Panc1 (cell line): ENCODE measurements at regions not wholly inside any gene's neighbourhood (a gene's known extent, or its start where the extent isn't known, plus 50 kb on each side); places are given as distances from the start of the nearest gene placed in this dataset.

Source experiments
- ATAC-seq: fragments of 200-7000 bp; cut with Tn5 transposase; 2 replicates; pipeline ENCODE4 v1.9.1; 2020; ENCODE audit warnings: mild to moderate bottlenecking, moderate library complexity
- BruUV-seq: library from RNA; stranded (reverse); fragments of 400-500 nt; replicated peaks from 2 replicates; lab custom pipeline; 2021; lab: Mats Ljungman, UMichigan
- CTCF ChIA-PET: fragments of 300-600 bp; sonication (Branson Sonifier 250); formaldehyde crosslinking; loops from one replicate; lab custom pipeline; 2022; ENCODE audit warnings: antibody characterized with exemption; lab: Charles Lee
- POLR2A ChIA-PET: fragments of 300-600 bp; sonication (Branson Sonifier 250); formaldehyde crosslinking; loops from one replicate; lab custom pipeline; 2022; ENCODE audit warnings: antibody characterized with exemption; lab: Charles Lee
- DNase-seq: peaks from one replicate; pipeline ENCODE4 v3.0.0-alpha.2; 2010; ENCODE audit warnings: low read depth, low spot score
- H3K27ac ChIP-seq: 2 replicates; pipeline ENCODE4 v1.5.1; 2011; ENCODE audit warnings: mild to moderate bottlenecking, low read length, inconsistent platforms
- H3K27me3 ChIP-seq: fragments of 200-500 bp; sonication (Bioruptor generic); 2 replicates; pipeline ENCODE4 v1.6.0; 2014; ENCODE audit warnings: low read length, inconsistent platforms; ENCODE audit not compliant: control insufficient read depth, insufficient read depth
- H3K36me3 ChIP-seq: fragments of 200-500 bp; sonication (Bioruptor generic); 2 replicates; pipeline ENCODE4 v1.5.1; 2014; ENCODE audit warnings: inconsistent platforms, mild to moderate bottlenecking, low read length, moderate library complexity; ENCODE audit not compliant: control insufficient read depth, insufficient read depth
- H3K4me1 ChIP-seq: 2 replicates; pipeline ENCODE4 v1.5.1; 2011; ENCODE audit warnings: inconsistent platforms, mild to moderate bottlenecking, low read length, moderate library complexity; ENCODE audit not compliant: control insufficient read depth, insufficient read depth
- H3K4me3 ChIP-seq, 2 experiments: 2 replicates each; pipeline ENCODE4 v1.5.1; 2011 to 2012; ENCODE audit warnings: low read depth in 2 of 2, low read length in 2 of 2, mild to moderate bottlenecking in 2 of 2, inconsistent platforms in 1 of 2, moderate library complexity in 1 of 2
- H3K9me3 ChIP-seq: fragments of 200-500 bp; sonication (Bioruptor generic); 2 replicates; pipeline ENCODE4 v1.5.1; 2014; ENCODE audit warnings: low read depth, mild to moderate bottlenecking, inconsistent platforms, low read length, moderate library complexity; ENCODE audit not compliant: control insufficient read depth, insufficient read depth
- POLR2AphosphoS5 ChIP-seq: IDR thresholded peaks from 2 replicates; pipeline ENCODE4 v1.6.1; 2012; ENCODE audit warnings: mild to moderate bottlenecking, low read depth, low read length, moderate library complexity
- SIN3A ChIP-seq: IDR thresholded peaks from 2 replicates; pipeline ENCODE4 v1.6.1; 2012; ENCODE audit warnings: low read depth, mild to moderate bottlenecking, low read length, moderate library complexity, borderline replicate concordance; ENCODE audit not compliant: insufficient read depth
- TCF7L2 ChIP-seq: IDR thresholded peaks from 2 replicates; pipeline ENCODE4 v1.6.1; 2011; ENCODE audit warnings: mild to moderate bottlenecking, low read depth, low read length, inconsistent platforms
- in situ Hi-C: cut with HindIII; loops from 2 replicates; pipeline ENCODE4 v1.10.0; 2016; ENCODE audit warnings: low sequenced_read_pairs, low pct_unique_long_range_greater_than_20kb
- intact Hi-C: fragments of 100-400 bp; cut with micrococcal nuclease; formaldehyde crosslinking; loops from one replicate; pipeline ENCODE4 v1.10.0; 2022; ENCODE audit not compliant: unreplicated experiment
- TF ChIP-seq, protein P1 (sequence below), 2 experiments: IDR thresholded peaks; 2 replicates each; pipeline ENCODE4 v1.6.1; 2011 to 2012; ENCODE audit warnings: low read depth in 2 of 2, control low read depth in 1 of 2, low read length in 1 of 2, mild to moderate bottlenecking in 1 of 2, moderate library complexity in 1 of 2; ENCODE audit not compliant: insufficient read depth in 1 of 2
- TF ChIP-seq, protein P2 (sequence below): fragments of 450-650 bp; IDR thresholded peaks from 2 replicates; pipeline ENCODE4 v1.5.1; 2017; ENCODE audit warnings: mild to moderate bottlenecking

GRCh38 chr1:69492286-69492685 lies 75.4 kb upstream of the LRRC7 start:
- DNase-seq (no peak), ATAC-seq (no peak)
- TF ChIP-seq POLR2AphosphoS5, result no peak
- TF ChIP-seq TCF7L2, result no peak
- TF ChIP-seq, protein P1, sequence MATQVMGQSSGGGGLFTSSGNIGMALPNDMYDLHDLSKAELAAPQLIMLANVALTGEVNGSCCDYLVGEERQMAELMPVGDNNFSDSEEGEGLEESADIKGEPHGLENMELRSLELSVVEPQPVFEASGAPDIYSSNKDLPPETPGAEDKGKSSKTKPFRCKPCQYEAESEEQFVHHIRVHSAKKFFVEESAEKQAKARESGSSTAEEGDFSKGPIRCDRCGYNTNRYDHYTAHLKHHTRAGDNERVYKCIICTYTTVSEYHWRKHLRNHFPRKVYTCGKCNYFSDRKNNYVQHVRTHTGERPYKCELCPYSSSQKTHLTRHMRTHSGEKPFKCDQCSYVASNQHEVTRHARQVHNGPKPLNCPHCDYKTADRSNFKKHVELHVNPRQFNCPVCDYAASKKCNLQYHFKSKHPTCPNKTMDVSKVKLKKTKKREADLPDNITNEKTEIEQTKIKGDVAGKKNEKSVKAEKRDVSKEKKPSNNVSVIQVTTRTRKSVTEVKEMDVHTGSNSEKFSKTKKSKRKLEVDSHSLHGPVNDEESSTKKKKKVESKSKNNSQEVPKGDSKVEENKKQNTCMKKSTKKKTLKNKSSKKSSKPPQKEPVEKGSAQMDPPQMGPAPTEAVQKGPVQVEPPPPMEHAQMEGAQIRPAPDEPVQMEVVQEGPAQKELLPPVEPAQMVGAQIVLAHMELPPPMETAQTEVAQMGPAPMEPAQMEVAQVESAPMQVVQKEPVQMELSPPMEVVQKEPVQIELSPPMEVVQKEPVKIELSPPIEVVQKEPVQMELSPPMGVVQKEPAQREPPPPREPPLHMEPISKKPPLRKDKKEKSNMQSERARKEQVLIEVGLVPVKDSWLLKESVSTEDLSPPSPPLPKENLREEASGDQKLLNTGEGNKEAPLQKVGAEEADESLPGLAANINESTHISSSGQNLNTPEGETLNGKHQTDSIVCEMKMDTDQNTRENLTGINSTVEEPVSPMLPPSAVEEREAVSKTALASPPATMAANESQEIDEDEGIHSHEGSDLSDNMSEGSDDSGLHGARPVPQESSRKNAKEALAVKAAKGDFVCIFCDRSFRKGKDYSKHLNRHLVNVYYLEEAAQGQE (IDR thresholded peaks at IDR 0.05; ENCODE audit: insufficient read depth in 1 of 2, low read depth in 2 of 2, low read length in 1 of 2), result no peak
- Histone ChIP-seq H3K27ac (no peak overlapping the region), H3K4me1 (no peaks in the 10 kb centered on the region), H3K9me3 (no peaks in the 10 kb centered on the region), H3K4me3 (no peak overlapping the region), H3K27me3 (no peaks in the 10 kb centered on the region), H3K36me3 (no peaks in the 10 kb centered on the region)
- CTCF ChIA-PET, result no interaction called here
- no TSS peak for BruUV-seq
- in situ Hi-C loops, result no loop called here
- POLR2A ChIA-PET, result no interaction called here
- intact Hi-C loops, result no loop called here

GRCh38 chr1:69494221-69494620 lies 73.5 kb upstream of the LRRC7 start:
- intact Hi-C loops, result no loop called here
- Histone ChIP-seq H3K4me1 (no peaks in the 10 kb centered on the region), H3K4me3 (no peak overlapping the region), H3K27me3 (no peaks in the 10 kb centered on the region), H3K27ac (no peak overlapping the region), H3K36me3 (no peaks in the 10 kb centered on the region), H3K9me3 (no peaks in the 10 kb centered on the region)
- CTCF ChIA-PET, result no interaction called here
- POLR2A ChIA-PET, result no interaction called here
- BruUV-seq, result no TSS peak
- ATAC-seq (no peak), DNase-seq (no peak)
- in situ Hi-C loops, result no loop called here
- TF ChIP-seq, protein P2, sequence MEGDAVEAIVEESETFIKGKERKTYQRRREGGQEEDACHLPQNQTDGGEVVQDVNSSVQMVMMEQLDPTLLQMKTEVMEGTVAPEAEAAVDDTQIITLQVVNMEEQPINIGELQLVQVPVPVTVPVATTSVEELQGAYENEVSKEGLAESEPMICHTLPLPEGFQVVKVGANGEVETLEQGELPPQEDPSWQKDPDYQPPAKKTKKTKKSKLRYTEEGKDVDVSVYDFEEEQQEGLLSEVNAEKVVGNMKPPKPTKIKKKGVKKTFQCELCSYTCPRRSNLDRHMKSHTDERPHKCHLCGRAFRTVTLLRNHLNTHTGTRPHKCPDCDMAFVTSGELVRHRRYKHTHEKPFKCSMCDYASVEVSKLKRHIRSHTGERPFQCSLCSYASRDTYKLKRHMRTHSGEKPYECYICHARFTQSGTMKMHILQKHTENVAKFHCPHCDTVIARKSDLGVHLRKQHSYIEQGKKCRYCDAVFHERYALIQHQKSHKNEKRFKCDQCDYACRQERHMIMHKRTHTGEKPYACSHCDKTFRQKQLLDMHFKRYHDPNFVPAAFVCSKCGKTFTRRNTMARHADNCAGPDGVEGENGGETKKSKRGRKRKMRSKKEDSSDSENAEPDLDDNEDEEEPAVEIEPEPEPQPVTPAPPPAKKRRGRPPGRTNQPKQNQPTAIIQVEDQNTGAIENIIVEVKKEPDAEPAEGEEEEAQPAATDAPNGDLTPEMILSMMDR, result no peak
- TF ChIP-seq SIN3A (no peak), POLR2AphosphoS5 (no peak), TCF7L2 (no peak)
- TF ChIP-seq, protein P1 (IDR thresholded peaks at IDR 0.05; ENCODE audit: insufficient read depth in 1 of 2, low read depth in 2 of 2, low read length in 1 of 2), result no peak
